ENCODE measurements at regions not wholly inside any gene's neighbourhood (a gene's known extent, or its start where the extent isn't known, plus 50 kb on each side); places are given as distances from the start of the nearest gene placed in this dataset.

- H4K20me1 ChIP-seq (ENCODE audit: insufficient read depth): no peaks in the 10 kb centered on the region
- H3K4me1 ChIP-seq (ENCODE audit: low read depth, poor library complexity, severe bottlenecking): no peaks in the 10 kb centered on the region
- no peak overlapping the region for H3K9ac ChIP-seq
- TF ChIP-seq CTCF (conservative IDR thresholded peaks at IDR 0.05; ENCODE audit: low read depth, low read length): no peak
- H3K27ac ChIP-seq: no peak overlapping the region
- no peaks in the 10 kb centered on the region for H3K79me2 ChIP-seq (ENCODE audit: insufficient read depth, low read depth)
- no peak overlapping the region for H3K4me3 ChIP-seq (IDR thresholded peaks at IDR 0.05; ENCODE audit: insufficient read depth, low read depth, low read length)
- no peak overlapping the region for H3K4me2 ChIP-seq
- H3K27me3 ChIP-seq (ENCODE audit: insufficient read depth, low read depth): no peaks in the 10 kb centered on the region
- H2AFZ ChIP-seq (ENCODE audit: low read depth): no peak overlapping the region
- H3K36me3 ChIP-seq (ENCODE audit: insufficient read depth): no peaks in the 10 kb centered on the region
Measured at GRCh38 chr1:218983433-218983832, 190.2 kb upstream of the LYPLAL1 start.

- Histone ChIP-seq H3K27ac (no peak overlapping the region), H2AFZ (ENCODE audit: low read depth) (no peak overlapping the region), H3K9ac (no peak overlapping the region), H3K4me3 (IDR thresholded peaks at IDR 0.05; ENCODE audit: insufficient read depth, low read depth, low read length) (no peak overlapping the region), H3K4me2 (no peak overlapping the region), H3K79me2 (ENCODE audit: insufficient read depth, low read depth) (no peaks in the 10 kb centered on the region), H4K20me1 (ENCODE audit: insufficient read depth) (no peaks in the 10 kb centered on the region), H3K4me1 (ENCODE audit: low read depth, poor library complexity, severe bottlenecking) (no peaks in the 10 kb centered on the region), H3K27me3 (ENCODE audit: insufficient read depth, low read depth) (no peaks in the 10 kb centered on the region), H3K36me3 (ENCODE audit: insufficient read depth) (no peaks in the 10 kb centered on the region)
- TF ChIP-seq CTCF (conservative IDR thresholded peaks at IDR 0.05; ENCODE audit: low read depth, low read length): no peak
Measured at GRCh38 chr1:218983848-218984247, 189.8 kb upstream of the LYPLAL1 start.

DNA sequence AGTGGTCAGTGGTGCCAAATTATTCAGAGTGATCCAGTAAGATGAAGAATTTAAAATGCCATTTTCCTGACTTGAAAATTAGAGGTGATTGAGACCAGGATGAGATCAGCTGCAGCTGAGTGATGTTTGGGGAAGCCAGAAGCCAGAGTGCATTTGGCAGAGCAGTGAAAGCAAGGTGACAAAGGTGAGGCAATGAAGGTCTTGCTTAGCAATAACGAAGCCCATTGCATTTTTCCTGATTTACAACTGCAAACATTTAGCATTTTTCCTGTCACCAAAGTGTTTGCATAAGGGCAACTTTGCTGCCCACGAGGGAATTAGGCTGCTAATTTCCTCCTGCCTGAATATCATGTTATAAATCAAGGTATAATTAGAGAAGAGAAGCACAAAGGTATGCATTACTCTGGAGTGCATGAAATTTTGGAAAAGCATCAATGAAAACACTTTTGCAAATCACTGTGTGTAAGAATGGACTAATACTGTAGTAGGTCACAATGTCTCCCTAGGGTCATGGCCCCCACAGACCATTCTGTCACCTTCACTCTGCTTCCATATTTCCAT is 188.2 kb upstream of the LYPLAL1 start:
- Histone ChIP-seq H2AFZ (ENCODE audit: low read depth) (no peak overlapping the region), H3K27ac (no peak overlapping the region)

DNA sequence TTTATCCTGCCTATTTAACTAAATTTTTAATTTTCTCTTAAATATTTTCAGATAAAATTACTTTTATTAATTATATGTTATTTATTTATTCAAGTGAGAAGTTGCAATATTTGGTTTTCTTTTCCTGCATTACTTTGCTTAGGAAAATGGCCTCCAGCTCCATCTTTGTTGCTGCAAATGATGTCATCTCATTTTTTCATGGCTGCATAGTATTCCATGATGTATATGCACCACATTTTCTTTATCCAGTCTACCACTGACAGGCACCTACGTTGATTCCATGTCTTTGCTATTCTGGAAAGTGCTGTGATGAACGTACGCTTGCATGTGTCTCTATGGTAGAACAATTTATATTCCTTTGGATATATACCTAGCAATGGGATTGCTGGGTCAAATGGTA is 186.9 kb upstream of the LYPLAL1 start:
- Histone ChIP-seq H3K27me3 (ENCODE audit: insufficient read depth, low read depth) (no peaks in the 10 kb centered on the region), H3K79me2 (ENCODE audit: insufficient read depth, low read depth) (no peaks in the 10 kb centered on the region), H2AFZ (ENCODE audit: low read depth) (no peak overlapping the region), H3K4me2 (no peak overlapping the region), H3K36me3 (ENCODE audit: insufficient read depth) (no peaks in the 10 kb centered on the region), H3K9ac (no peak overlapping the region), H3K4me1 (ENCODE audit: low read depth, poor library complexity, severe bottlenecking) (no peaks in the 10 kb centered on the region), H3K4me3 (IDR thresholded peaks at IDR 0.05; ENCODE audit: insufficient read depth, low read depth, low read length) (no peak overlapping the region), H3K27ac (no peak overlapping the region), H4K20me1 (ENCODE audit: insufficient read depth) (no peaks in the 10 kb centered on the region)
- TF ChIP-seq CTCF (conservative IDR thresholded peaks at IDR 0.05; ENCODE audit: low read depth, low read length): no peak

More for the DNA sequence above, 188.2 kb upstream of the LYPLAL1 start:
- no peak overlapping the region for H3K9ac ChIP-seq
- no peak for TF ChIP-seq CTCF (conservative IDR thresholded peaks at IDR 0.05; ENCODE audit: low read depth, low read length)
- H3K4me3 ChIP-seq (IDR thresholded peaks at IDR 0.05; ENCODE audit: insufficient read depth, low read depth, low read length): no peak overlapping the region
- H3K27me3 ChIP-seq (ENCODE audit: insufficient read depth, low read depth): no peaks in the 10 kb centered on the region
- H4K20me1 ChIP-seq (ENCODE audit: insufficient read depth): no peaks in the 10 kb centered on the region
- no peaks in the 10 kb centered on the region for H3K36me3 ChIP-seq (ENCODE audit: insufficient read depth)
- H3K4me2 ChIP-seq: no peak overlapping the region
- no peaks in the 10 kb centered on the region for H3K4me1 ChIP-seq (ENCODE audit: low read depth, poor library complexity, severe bottlenecking)
- no peaks in the 10 kb centered on the region for H3K79me2 ChIP-seq (ENCODE audit: insufficient read depth, low read depth)

Data from KMS-11 (cell line).